ENCODE measurements at regions not wholly inside any gene's neighbourhood (a gene's known extent, or its start where the extent isn't known, plus 50 kb on each side); places are given as distances from the start of the nearest gene placed in this dataset.

GRCh38 chr20:47423586-47423985 lies 67.1 kb upstream of the ZMYND8 start:
- no peak overlapping the region for H3K27ac ChIP-seq
- intact Hi-C loops (cut with DNase I; ENCODE audit: low total_unique reads), result no loop called here
- H3K27me3 ChIP-seq, result no peaks in the 10 kb centered on the region
- no peak for TF ChIP-seq CTCF (IDR thresholded peaks at IDR 0.05)
- TF ChIP-seq EP300 (IDR thresholded peaks at IDR 0.05), result no peak
- TF ChIP-seq POLR2A (IDR thresholded peaks at IDR 0.05), result no peak
- TF ChIP-seq POLR2AphosphoS5 (IDR thresholded peaks at IDR 0.05), result no peak
- no peaks in the 10 kb centered on the region for H3K36me3 ChIP-seq
- 82 to 94% (median 86%) methylated on average over 5 of the region's 5 CpGs for WGBS, 5 donors
- DNase-seq, result no peak
- peaks cover 18 to 24% (median 23%) of the 10 kb centered on the region in 4 donors for H3K9me3 ChIP-seq
- H3K4me3 ChIP-seq, result no peak overlapping the region
- H3K4me1 ChIP-seq, result no peaks in the 10 kb centered on the region

DNA sequence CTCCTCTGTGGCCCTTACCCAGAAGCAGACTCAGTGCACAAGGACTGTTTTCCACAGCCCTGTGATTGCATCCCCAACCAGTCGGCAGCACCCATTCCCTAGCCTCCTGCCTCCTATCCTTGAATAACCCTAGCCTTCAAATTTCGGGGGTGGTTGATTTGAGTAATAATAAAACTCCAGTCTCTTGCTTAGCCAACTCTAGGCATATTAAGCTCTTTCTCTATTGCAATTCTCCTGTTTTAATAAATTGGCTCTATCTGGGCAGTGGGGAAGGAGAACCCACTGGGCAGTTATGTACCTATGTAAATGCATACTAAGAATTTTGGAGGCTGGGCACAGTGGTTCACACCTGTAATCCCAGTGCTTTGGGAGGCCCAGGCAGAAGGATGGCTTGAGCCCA lies 70.6 kb upstream of the ZMYND8 start:
- 92 to 98% (median 97%) methylated on average over 2 of the region's 2 CpGs for WGBS, 5 donors
- Histone ChIP-seq H3K9me3 (peaks cover 18 to 24% (median 23%) of the 10 kb centered on the region in 4 donors), H3K36me3 (no peaks in the 10 kb centered on the region), H3K27ac (no peak overlapping the region), H3K4me1 (no peaks in the 10 kb centered on the region), H3K4me3 (no peak overlapping the region), H3K27me3 (no peaks in the 10 kb centered on the region)
- intact Hi-C loops (cut with DNase I; ENCODE audit: low total_unique reads), result no loop called here
- DNase-seq, result no peak
- TF ChIP-seq CTCF (IDR thresholded peaks at IDR 0.05) (no peak), POLR2AphosphoS5 (IDR thresholded peaks at IDR 0.05) (no peak), POLR2A (IDR thresholded peaks at IDR 0.05) (no peak), EP300 (IDR thresholded peaks at IDR 0.05) (no peak)

DNA sequence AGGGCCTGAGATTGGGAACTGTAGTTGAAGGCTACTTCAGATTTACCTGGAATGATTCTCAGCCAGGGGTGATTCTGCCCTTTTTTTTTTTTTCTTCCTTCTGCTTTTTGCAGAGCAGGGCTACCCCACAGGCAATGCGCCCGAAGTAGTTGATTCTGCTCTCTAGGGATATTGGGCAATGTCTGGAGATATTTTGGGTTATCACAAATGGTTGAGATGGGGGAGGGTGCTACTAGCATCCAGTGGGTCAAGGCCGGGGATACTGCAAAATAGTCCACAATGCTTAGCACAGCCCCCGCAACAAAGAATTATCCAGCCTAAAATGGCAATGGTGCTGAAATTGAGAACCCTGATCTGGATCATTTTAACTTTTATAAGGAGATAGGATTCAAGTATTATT lies 71.2 kb upstream of the ZMYND8 start:
- peaks cover 18 to 24% (median 23%) of the 10 kb centered on the region in 4 donors for H3K9me3 ChIP-seq
- H3K4me3 ChIP-seq, result no peak overlapping the region
- peaks cover 0 to 3% (median 0%) of the 10 kb centered on the region in 4 donors for H3K4me1 ChIP-seq
- TF ChIP-seq POLR2AphosphoS5 (IDR thresholded peaks at IDR 0.05) (no peak), EP300 (IDR thresholded peaks at IDR 0.05) (no peak), POLR2A (IDR thresholded peaks at IDR 0.05) (no peak), CTCF (IDR thresholded peaks at IDR 0.05) (no peak)
- no peaks in the 10 kb centered on the region for H3K36me3 ChIP-seq
- H3K27ac ChIP-seq, result no peak overlapping the region
- WGBS, 5 donors, result 91 to 95% (median 92%) methylated on average over 4 of the region's 4 CpGs
- no peak for DNase-seq
- intact Hi-C loops (cut with DNase I; ENCODE audit: low total_unique reads), result no loop called here
- H3K27me3 ChIP-seq, result no peaks in the 10 kb centered on the region

DNA sequence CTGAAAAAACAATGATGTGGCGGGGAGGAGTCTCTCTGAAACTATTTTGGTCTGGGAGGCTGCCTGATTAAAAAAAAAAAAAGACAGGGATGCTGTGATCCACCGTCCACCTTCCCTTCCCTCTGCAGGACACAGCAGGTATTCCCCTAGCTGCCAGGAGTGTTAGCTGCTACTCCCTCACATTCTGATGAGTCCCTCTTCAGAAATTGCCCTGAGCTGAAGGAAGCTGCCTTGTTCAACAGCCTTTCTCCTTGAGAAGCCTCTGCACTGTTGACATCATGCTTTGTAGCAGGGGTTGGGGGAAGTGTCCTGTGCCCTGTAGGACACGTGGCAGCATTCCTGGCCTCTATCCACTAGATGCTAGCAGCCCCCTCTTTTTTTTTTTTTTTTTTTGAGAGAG lies 71.7 kb upstream of the ZMYND8 start:
- Histone ChIP-seq H3K4me1 (peaks cover 0 to 3% (median 0%) of the 10 kb centered on the region in 4 donors), H3K27me3 (no peaks in the 10 kb centered on the region), H3K36me3 (no peaks in the 10 kb centered on the region), H3K4me3 (no peak overlapping the region), H3K9me3 (peaks cover 18 to 24% (median 23%) of the 10 kb centered on the region in 4 donors), H3K27ac (no peak overlapping the region)
- WGBS, 5 donors, result 68 to 91% (median 82%) methylated on average over 3 of the region's 3 CpGs
- DNase-seq, result no peak
- TF ChIP-seq POLR2AphosphoS5 (IDR thresholded peaks at IDR 0.05), result no peak
- TF ChIP-seq EP300 (IDR thresholded peaks at IDR 0.05), result no peak
- no peak for TF ChIP-seq POLR2A (IDR thresholded peaks at IDR 0.05)
- TF ChIP-seq CTCF (IDR thresholded peaks at IDR 0.05), result no peak
- intact Hi-C loops (cut with DNase I; ENCODE audit: low total_unique reads), result no loop called here

Measured in stomach (tissue), 8 donors.